GM12874 (cell line): ENCODE measurements at regions not wholly inside any gene's neighbourhood (a gene's known extent, or its start where the extent isn't known, plus 50 kb on each side); places are given as distances from the start of the nearest gene placed in this dataset.

Source experiments
- CTCF ChIP-seq: IDR thresholded peaks from 2 replicates; pipeline ENCODE4 v1.5.1; 2011; ENCODE audit warnings: low read depth, mild to moderate bottlenecking, control low read depth, low read length, moderate library complexity; ENCODE audit not compliant: insufficient read depth

- no peak for TF ChIP-seq CTCF
These were observed 55.1 kb upstream of the PRLR start for GRCh38 chr5:35285435-35285834.

- no peak for TF ChIP-seq CTCF
These were observed 54.7 kb upstream of the PRLR start for GRCh38 chr5:35285011-35285410.

GRCh38 chr5:35284364-35284763, 54.1 kb upstream of the PRLR start:
- no peak for TF ChIP-seq CTCF

GRCh38 chr5:35282810-35283209, 52.5 kb upstream of the PRLR start:
- TF ChIP-seq CTCF: no peak

- no peak for TF ChIP-seq CTCF
These were observed 51.3 kb upstream of the PRLR start for GRCh38 chr5:35281613-35282012.
